SK-N-MC (cell line): ENCODE measurements at regions not wholly inside any gene's neighbourhood (a gene's known extent, or its start where the extent isn't known, plus 50 kb on each side); places are given as distances from the start of the nearest gene placed in this dataset.

Source experiments
- EZH2 ChIP-seq: fragments of 200-600 bp; sonication (generic); IDR thresholded peaks from one replicate; pipeline ENCODE4 v1.6.1; 2017; ENCODE audit warnings: antibody characterized with exemption
- FOXP2 ChIP-seq: optimal IDR thresholded peaks from 2 replicates; pipeline ENCODE3; 2011; ENCODE audit warnings: mild to moderate bottlenecking, moderate library complexity; ENCODE audit not compliant: insufficient read depth; ENCODE audit errors: extremely low read length, control extremely low read depth
- POLR2AphosphoS5 ChIP-seq: IDR thresholded peaks from 2 replicates; pipeline ENCODE4 v1.6.1; 2012; ENCODE audit warnings: mild to moderate bottlenecking, low read depth, low read length, borderline replicate concordance

- TF ChIP-seq EZH2 (no peak), POLR2AphosphoS5 (no peak), FOXP2 (no peak)
Measured at GRCh38 chr1:217150366-217150765, 427.1 kb upstream of the ESRRG start.
